GM19468 (cell line): ENCODE measurements at regions not wholly inside any gene's neighbourhood (a gene's known extent, or its start where the extent isn't known, plus 50 kb on each side); places are given as distances from the start of the nearest gene placed in this dataset.
A peak's percentile ranks its signal among the peaks of the same experiment; 100 is the strongest.

ENCODE experiments used
- ATAC-seq: cut with Tn5 transposase; IDR thresholded peaks from one replicate; pipeline ENCODE4 v1.9.1; 2021; ENCODE audit warnings: mild to moderate bottlenecking, moderate library complexity, moderate number of reproducible peaks; ENCODE audit not compliant: unreplicated experiment; ENCODE audit errors: extremely low read depth

DNA sequence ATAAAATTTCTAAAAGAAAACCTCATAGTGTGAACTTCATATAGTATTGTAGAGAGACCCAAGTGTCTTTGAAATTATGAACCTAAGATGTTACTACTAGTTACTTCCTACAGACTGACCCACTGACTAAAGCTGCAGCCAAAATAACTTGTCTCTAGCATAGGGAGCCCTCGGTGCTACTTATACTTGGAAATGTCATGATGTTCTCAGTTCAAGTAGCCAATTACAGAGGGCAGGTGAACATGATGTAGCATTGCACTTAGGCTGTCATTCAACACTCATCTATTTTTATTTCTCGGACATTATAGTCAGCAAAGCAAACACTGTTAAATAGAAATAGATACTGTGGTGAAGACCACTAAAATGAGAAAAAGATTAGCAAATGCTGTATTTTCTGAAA is 165.6 kb downstream of the AREG start:
- ATAC-seq: no peak

- no peak for ATAC-seq
Observed at GRCh38 chr4:74612837-74613236, 167.9 kb downstream of the AREG start.

DNA sequence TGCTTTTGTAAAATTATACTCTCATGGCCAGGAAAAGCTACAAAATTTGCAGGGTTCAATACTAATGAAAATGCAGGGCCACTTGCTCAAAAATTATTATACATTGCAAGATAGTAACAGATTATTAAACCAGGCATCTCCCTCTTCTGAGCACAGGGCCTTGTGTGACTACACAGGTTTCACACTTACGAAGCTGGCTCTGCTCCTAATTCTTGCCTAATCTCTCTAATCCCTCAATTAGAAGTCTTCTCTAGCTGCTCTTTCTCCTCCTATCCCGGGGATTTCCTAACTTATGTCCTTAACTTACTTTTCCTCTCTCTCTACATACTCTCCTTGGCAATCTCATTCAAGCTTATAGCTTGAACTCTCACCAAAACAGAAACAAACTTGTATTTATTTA is 168.3 kb downstream of the AREG start:
- no peak for ATAC-seq

DNA sequence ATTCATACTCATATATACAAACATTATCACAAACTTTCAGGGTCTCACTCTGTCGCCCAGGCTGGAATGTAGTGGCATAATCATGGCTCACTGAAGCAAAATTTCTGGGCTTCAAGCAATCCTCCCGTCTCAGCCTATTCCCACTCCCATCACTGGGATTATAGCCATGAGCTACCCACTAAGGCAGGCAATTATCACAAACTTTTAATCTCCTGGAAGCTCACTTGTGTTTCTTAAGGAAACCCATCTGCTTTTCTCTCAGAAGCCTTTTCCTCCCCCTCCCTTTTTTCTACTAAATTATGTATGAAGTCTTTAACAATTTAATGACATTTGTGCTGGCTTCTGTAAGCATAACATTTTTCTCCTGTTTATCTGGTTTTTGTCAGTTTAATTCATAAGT is 170.5 kb downstream of the AREG start:
- no peak for ATAC-seq

- ATAC-seq: no peak
Observed at GRCh38 chr4:74618166-74618565, 173.2 kb downstream of the AREG start.

DNA sequence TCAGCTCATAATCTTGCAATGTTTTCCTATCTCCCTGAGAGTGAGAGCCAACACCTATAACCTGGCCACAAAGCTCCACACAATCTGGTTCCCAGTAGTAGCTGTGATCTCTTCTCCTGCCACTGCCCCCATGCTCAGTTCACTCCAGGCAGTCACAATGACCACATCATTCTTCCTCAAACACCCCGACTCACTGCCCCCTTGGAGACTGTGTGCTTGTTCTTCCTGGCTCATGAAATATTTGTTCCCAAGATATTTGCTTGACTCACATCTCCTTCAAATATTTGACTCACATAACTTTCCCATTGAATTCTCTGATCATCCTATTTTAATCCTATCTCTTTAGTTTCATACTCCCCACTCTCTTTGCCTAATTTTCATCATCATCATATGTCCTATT is 173.7 kb downstream of the AREG start:
- ATAC-seq: no peak

- ATAC-seq: no peak
Observed at GRCh38 chr4:74619931-74620702, 174.2 kb downstream of the BTC start.

DNA sequence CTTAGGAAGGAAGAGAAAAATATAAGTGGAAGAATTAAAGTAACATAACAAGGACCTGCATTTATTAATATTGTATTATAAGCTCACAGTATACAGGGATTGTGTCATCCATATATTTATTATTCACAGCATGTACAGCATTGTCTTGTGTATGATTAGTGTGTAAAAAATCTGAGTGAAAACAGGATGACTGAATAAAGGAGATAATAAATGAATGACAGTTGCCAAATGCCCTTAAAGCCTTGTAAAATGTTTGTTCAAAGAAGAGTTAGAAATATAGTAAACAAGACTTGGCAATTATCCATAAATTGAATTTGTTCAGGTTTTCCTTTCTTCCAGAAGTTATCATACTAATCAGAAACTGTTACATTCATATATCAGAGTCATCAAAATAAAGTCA is 172.7 kb downstream of the BTC start:
- no peak for ATAC-seq

GRCh38 chr4:74623041-74623440 is 171.3 kb downstream of the BTC start:
- ATAC-seq: peak; percentile 56

DNA sequence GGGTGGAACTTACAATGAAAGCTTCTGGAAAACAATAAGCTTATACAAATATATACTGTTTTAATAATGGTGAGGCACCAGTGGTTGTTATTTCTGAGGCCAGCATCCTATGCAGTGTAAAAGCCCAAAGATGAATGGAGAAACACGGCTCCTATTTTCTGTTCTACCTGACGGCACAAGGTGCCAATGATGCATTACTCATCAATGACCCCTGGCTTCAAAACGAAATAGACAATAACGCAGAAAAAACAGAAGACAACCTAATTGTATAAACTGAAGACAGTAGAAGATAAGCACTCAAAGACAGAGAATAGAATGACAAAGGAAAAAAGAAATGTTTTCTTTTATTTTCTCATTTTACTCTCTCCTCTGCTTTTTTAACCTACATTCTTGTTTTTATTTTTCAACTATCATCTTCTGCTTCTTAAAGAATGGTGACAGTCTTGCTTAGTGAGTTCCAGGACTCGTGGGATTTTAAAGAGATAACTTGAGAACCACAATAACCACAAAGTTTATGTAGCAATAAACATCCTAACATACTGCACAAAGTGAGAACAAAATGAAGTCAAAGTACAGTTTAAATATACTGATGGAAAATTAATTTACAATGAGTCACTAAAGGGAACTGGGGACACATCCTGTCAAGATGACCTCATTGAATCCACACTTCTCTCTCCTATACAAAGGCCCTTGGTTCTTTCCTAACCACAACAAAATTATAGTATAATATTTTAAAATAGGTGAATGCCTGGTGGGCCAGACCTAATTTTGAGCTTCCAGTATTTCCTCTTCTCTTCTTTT is 169.8 kb downstream of the BTC start:
- no peak for ATAC-seq

DNA sequence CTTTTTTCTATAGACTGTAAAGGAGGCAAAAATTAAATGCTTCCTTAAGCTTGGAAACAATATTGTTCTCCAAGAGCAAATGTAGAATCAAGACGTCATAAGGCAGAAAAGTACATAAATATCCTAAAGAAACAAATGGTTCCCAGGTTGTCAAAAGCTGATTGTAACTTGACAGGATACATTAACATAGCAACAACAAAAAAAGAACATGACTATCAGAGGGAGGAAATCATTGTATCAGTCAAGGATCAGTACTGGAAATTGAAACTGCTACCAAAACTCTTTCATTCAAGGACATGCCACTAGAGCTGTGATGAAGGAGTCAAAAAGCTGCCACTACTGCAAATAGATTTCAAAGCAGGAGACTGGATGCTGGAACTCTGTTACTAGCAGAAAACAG is 168.3 kb downstream of the BTC start:
- no peak for ATAC-seq

GRCh38 chr4:74627093-74627492 is 167.2 kb downstream of the BTC start:
- ATAC-seq: no peak

DNA sequence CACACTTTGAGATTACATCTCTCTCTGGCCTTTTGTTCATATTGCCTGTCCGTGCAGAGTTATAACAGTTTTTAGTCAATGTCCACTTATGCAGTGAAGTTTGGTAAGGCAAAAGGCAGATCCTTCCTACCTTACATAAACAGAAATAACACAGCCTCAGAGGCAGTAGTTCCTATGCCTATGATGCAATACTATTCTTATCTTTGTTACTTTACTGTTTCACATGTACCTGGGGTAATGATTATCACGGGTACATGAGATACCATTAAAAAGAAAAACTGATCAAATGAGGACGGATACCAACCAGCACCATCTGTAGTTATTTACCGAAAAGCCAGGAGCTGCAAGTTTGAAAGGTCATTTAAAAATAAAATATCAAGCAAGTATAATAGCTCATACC is 166.8 kb downstream of the BTC start:
- no peak for ATAC-seq

DNA sequence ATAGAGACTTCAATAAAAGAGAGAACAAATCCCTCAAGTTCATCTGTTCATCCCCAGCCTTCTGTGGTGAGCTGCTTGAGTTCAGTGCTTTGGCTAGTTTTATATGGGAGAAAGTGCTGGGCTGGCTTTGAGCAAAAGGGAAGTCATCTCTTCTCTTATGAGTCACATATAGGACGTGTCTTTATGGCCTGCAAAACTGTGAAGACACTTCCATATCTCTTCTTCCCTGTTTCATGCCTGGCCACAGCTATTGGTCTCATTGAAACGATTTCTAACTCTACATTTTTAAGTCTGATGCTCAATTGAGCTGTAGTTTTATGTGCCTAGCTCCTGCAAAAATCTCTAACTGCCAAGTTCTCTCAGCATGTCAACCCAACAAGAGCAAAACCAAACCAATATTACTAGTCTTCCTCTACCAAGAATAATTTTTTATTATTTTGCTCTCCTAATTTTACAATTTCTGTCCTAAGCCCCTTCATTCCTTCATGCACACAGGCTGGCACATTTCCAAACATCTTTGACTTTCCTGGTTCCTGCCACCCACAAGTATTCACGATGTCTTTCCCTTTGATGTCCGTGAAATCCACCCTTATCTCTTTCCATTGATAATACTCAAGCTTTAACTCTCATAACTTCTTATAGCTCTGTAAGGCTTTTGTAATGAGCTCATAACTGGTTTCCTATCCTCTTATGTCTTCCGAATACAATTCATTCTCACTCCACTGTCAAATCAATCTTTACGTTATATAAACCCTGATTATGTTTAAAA is 165.3 kb downstream of the BTC start:
- no peak for ATAC-seq

- no peak for ATAC-seq
Observed at GRCh38 chr4:74630551-74630950, 163.8 kb downstream of the BTC start.

DNA sequence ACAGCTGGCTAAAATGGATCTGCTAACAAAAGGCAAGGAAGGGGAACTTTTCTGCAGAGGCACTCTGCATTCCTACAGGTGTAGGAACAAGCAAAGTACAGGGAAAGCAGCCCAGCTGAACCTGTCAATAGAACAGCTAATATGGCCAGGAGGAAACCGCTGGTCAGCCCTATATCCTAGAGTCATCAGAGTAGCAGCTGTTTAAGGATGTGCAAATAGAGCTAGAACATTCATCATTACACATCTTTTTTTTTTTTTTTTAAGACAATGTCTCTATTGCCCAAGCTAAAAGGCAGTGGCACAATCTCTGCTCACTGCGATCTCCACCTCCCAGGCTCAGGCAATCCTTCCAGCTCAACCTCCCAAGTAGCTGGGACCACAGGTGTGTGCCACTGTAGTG is 163.0 kb downstream of the BTC start:
- ATAC-seq: no peak

DNA sequence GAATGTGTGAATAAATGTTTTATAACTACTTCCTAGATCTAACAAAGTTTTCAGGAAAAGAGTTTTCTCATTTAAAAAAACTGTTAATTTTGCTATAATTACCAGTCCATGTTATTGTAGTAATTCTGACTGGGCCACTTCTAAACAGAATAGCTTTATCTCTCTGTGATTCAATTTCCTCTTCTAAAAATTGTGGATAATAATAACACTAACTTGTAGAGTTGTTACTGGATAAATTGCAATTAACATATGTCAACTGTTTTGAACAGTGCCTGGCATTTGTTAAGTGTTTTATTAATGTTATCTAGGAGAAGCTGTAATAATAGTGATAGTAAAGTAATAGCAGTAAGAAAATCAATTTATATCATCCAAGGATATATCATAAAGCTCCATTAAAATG is 162.3 kb downstream of the BTC start:
- no peak for ATAC-seq

- no peak for ATAC-seq
Observed at GRCh38 chr4:74632634-74633033, 161.7 kb downstream of the BTC start.

- no peak for ATAC-seq
Observed at GRCh38 chr4:74635074-74635473, 159.2 kb downstream of the BTC start.

GRCh38 chr4:74635490-74636123 is 158.7 kb downstream of the BTC start:
- ATAC-seq: no peak

DNA sequence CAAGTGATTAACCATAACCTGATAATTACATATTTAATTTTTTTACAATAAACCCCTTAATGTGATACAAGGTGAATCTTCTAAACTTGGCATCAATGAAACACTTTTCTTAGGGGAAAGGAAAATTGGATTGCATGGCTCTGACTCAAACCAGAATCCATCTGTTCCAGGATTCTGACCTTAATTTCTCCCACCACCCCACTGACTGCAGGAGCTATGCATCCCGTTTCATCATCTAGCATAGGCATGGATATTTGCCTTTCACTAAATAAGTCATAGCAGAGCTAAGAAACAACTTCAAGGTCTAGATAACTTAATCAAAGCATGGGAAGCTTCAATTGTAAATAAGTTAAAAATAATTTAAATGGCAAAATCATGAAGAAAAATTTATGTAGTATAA is 156.3 kb downstream of the BTC start:
- no peak for ATAC-seq
